Gastroesophageal sphincter (tissue), 3 donors: ENCODE measurements at regions not wholly inside any gene's neighbourhood (a gene's known extent, or its start where the extent isn't known, plus 50 kb on each side); places are given as distances from the start of the nearest gene placed in this dataset.

Experiments
- CTCF ChIP-seq, 4 experiments: fragments of 200-600 bp in 2 of 4; fragments of 450-650 bp in 2 of 4; sonication (generic) in 1 of 4; IDR thresholded peaks; one replicate each; pipeline ENCODE4 v1.5.1; 2017 to 2019; ENCODE audit warnings: antibody characterized with exemption in 4 of 4, mild to moderate bottlenecking in 2 of 4, moderate library complexity in 2 of 4
- POLR2A ChIP-seq, 2 donors: fragments of 450-650 bp; IDR thresholded peaks; one replicate each; pipeline ENCODE4 v1.6.1; 2017; ENCODE audit warnings: antibody characterized with exemption in 2 of 2, mild to moderate bottlenecking in 2 of 2, moderate library complexity in 1 of 2

DNA sequence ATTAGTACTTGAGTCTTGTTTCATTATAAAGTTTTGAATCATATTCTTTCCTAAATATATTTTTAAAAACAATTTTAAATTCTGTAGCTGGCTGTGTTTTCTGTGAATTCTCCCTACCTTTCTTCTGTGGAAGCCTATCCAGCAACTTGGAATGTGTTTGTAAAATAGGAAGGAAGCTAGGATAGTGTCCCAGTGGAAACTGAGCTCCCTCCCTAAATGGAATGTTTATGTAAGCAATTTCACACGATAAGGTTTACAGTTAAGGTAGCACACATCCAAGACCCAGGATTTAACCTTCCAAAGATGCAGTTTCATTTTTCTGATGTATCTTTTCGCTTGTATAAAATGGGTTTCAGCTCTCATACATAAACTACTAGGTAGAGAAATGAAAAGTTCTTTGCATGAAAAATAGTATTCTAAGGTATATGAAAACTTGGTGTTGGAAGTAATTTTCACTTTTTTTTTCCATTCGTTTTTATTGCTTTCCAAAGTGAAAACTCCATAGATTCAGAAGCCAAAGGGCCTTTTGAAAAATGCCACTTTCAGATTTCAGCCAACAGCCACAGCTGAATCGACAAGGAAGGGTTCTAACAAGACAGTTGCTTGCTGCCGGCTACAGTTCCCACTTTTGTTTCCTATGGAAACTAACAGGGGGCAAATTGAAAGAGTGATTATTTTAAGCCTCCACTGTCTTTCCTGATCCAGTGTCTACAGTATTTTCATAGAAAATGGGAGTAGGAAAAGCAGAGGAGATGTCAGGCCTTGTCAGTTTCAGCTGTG, 405.1 kb upstream of the POU3F3 start:
- TF ChIP-seq CTCF (IDR thresholded peaks at IDR 0.05) (no peak), POLR2A (IDR thresholded peaks at IDR 0.05) (no peak)
